CD8-positive, alpha-beta memory T cell (primary cell): ENCODE measurements at regions not wholly inside any gene's neighbourhood (a gene's known extent, or its start where the extent isn't known, plus 50 kb on each side); places are given as distances from the start of the nearest gene placed in this dataset.
A peak's percentile ranks its signal among the peaks of the same experiment; 100 is the strongest.

Source experiments
- CTCF ChIA-PET: fragments of 350-600 bp; sonication (Branson Sonifier 250); formaldehyde crosslinking; loops from one replicate; lab custom pipeline; 2021; ENCODE audit warnings: antibody characterized with exemption; lab: Charles Lee
- POLR2A ChIA-PET: fragments of 350-600 bp; sonication (Branson Sonifier 250); formaldehyde crosslinking; loops from one replicate; lab custom pipeline; 2021; ENCODE audit warnings: antibody characterized with exemption; lab: Charles Lee
- DNase-seq, 5 donors: peaks; one replicate each; pipeline versions ENCODE4 v3.0.0 to v3.0.0-alpha.2; 2020 to 2022; ENCODE audit warnings: mixed read lengths in 1 of 5
- H3K27ac ChIP-seq: one replicate; pipeline ENCODE4 v1.7.0; 2013; ENCODE audit warnings: low read depth, mild to moderate bottlenecking, low read length, moderate library complexity
- H3K27me3 ChIP-seq: 2 replicates; pipeline ENCODE4 v1.7.0; 2013; ENCODE audit warnings: low read length, mild to moderate bottlenecking; ENCODE audit not compliant: insufficient read depth, poor library complexity, severe bottlenecking
- H3K36me3 ChIP-seq: 2 replicates; pipeline ENCODE4 v1.7.0; 2013; ENCODE audit warnings: mild to moderate bottlenecking, low read length, moderate library complexity; ENCODE audit not compliant: insufficient read depth
- H3K4me1 ChIP-seq: 2 replicates; pipeline ENCODE4 v1.7.0; 2013; ENCODE audit warnings: mild to moderate bottlenecking, low read length, moderate library complexity; ENCODE audit not compliant: insufficient read depth
- H3K4me3 ChIP-seq: 2 replicates; pipeline ENCODE4 v1.7.0; 2013; ENCODE audit warnings: mild to moderate bottlenecking, low read length
- H3K9me3 ChIP-seq: 2 replicates; pipeline ENCODE4 v1.7.0; 2013; ENCODE audit warnings: mild to moderate bottlenecking, low read length
- H3K27ac Mint-ChIP-seq, 8 donors: one replicate each; pipeline ENCODE4 v1.8.0; 2020 to 2021; ENCODE audit warnings: mixed read lengths in 8 of 8, mild to moderate bottlenecking in 6 of 8, inconsistent platforms in 3 of 8, moderate library complexity in 3 of 8
- H3K27me3 Mint-ChIP-seq, 2 donors: one replicate each; pipeline ENCODE4 v1.8.0; 2020 to 2021; ENCODE audit warnings: mixed read lengths in 2 of 2, mild to moderate bottlenecking in 1 of 2, moderate library complexity in 1 of 2
- H3K36me3 Mint-ChIP-seq, 3 donors: one replicate each; pipeline ENCODE4 v1.8.0; 2020 to 2021; ENCODE audit warnings: mixed read lengths in 3 of 3, inconsistent platforms in 1 of 3, mild to moderate bottlenecking in 1 of 3
- H3K4me1 Mint-ChIP-seq, 3 donors: one replicate each; pipeline ENCODE4 v1.8.0; 2020 to 2021; ENCODE audit warnings: mixed read lengths in 3 of 3, inconsistent platforms in 1 of 3, mild to moderate bottlenecking in 1 of 3
- H3K4me3 Mint-ChIP-seq, 7 donors: one replicate each; pipeline ENCODE4 v1.8.0; 2020 to 2021; ENCODE audit warnings: mixed read lengths in 7 of 7, mild to moderate bottlenecking in 6 of 7, moderate library complexity in 4 of 7, inconsistent platforms in 2 of 7
- H3K9me3 Mint-ChIP-seq, 5 donors: one replicate each; pipeline ENCODE4 v1.8.0; 2020 to 2022; ENCODE audit warnings: mixed read lengths in 5 of 5, mild to moderate bottlenecking in 3 of 5, moderate library complexity in 2 of 5, inconsistent platforms in 1 of 5

DNA sequence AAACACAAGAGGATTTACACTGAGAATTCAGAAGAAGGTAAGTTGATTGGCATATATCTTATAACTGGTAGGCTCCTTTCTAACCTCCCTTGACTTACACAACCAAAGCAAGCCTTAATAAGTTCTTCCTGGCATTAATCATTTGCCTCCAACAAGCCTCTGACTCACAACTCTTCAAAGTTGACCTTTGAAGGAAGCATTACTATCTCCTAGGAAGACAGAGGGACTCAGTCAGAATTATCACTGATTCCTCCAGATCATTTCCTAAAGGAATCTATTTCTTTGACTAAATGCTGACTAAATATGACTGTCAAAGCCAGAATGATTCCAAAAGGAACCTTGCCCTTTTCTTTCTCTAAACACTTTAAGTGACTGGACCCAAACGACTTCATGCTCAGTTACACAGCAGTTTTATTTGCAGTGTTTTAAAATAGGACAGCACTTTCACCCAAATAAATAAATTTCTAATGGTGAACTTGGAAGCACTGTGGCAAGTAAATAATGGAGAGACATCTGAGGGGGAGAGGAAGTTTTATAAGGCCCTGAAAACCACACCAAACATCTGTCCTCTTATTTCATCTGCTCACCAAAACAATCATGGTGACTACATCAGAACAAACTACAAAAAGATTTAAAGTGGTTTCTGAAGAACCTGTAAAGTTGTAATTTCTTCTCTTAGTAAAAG, 128.2 kb downstream of the KLHL28 start:
- no peak overlapping the region for H3K4me3 Mint-ChIP-seq
- Histone ChIP-seq H3K36me3 (no peaks in the 10 kb centered on the region), H3K4me1 (no peaks in the 10 kb centered on the region), H3K4me3 (no peak overlapping the region), H3K27me3 (no peaks in the 10 kb centered on the region), H3K27ac (no peak overlapping the region), H3K9me3 (no peaks in the 10 kb centered on the region)
- DNase-seq, result no peak
- H3K9me3 Mint-ChIP-seq, result no peaks in the 10 kb centered on the region
- no peaks in the 10 kb centered on the region for H3K36me3 Mint-ChIP-seq
- ChIA-PET CTCF (no interaction called here), POLR2A (no interaction called here)
- no peaks in the 10 kb centered on the region for H3K4me1 Mint-ChIP-seq
- H3K27me3 Mint-ChIP-seq, result peaks cover 0 to 4% of the 10 kb centered on the region in 2 donors
- H3K27ac Mint-ChIP-seq, result no peak overlapping the region

DNA sequence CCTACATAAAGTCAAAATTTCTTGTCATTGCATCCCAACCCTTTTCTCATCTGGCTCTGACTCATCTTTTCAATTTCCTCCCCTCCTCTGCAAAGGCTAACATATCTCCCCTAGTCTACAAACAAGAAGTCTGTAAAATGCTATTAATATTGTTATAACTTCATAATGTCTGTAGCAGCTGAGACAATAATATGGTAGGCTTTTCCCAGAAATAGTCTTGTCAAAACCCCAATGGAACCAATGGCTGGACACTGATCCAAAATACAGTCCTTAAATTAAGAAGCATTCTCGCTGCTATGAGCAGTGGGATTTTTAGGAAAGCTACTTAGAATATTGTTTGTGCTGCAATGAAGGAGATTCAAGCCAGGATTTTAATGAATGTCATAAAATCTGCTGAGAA, 131.4 kb downstream of the KLHL28 start:
- POLR2A ChIA-PET, result no interaction called here
- H3K4me3 ChIP-seq, result no peak overlapping the region
- CTCF ChIA-PET, result interaction anchor here (1.9 kb wide), 1 partner anchor 16 kb away, joined by 6 read pairs; no protein-coding TSS in a partner anchor
- DNase-seq, result no peak
- peak overlapping the region in 1 of 8 donors; percentile 6 for H3K27ac Mint-ChIP-seq
- no peak overlapping the region for H3K27ac ChIP-seq
- H3K36me3 Mint-ChIP-seq, result no peaks in the 10 kb centered on the region
- no peaks in the 10 kb centered on the region for H3K36me3 ChIP-seq
- H3K27me3 ChIP-seq, result no peaks in the 10 kb centered on the region
- no peaks in the 10 kb centered on the region for H3K4me1 Mint-ChIP-seq
- no peaks in the 10 kb centered on the region for H3K4me1 ChIP-seq
- H3K4me3 Mint-ChIP-seq, result no peak overlapping the region
- H3K9me3 Mint-ChIP-seq, result peaks cover 0 to 2% (median 0%) of the 10 kb centered on the region in 5 donors
- peaks cover 0 to 4% of the 10 kb centered on the region in 2 donors for H3K27me3 Mint-ChIP-seq
- no peaks in the 10 kb centered on the region for H3K9me3 ChIP-seq

DNA sequence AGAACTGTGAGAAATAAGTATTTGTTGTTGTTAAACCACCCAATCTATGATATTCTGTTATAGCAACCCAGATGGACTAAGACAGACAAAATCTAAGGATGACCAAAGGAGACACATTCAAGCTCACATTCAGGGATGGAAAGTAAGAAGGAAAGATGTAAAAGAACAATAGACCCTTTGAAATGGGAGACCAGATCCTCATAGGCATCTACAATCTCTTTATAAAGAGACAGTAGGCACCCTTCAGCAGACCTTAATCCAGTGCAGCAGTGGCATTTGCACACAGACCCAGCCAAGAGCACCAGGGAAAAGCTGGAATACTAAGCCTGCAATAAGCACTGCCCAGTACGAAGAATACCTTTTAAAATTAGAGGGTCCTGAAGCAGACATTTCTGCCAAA, 132.7 kb downstream of the KLHL28 start:
- no peaks in the 10 kb centered on the region for H3K36me3 ChIP-seq
- POLR2A ChIA-PET, result no interaction called here

DNA sequence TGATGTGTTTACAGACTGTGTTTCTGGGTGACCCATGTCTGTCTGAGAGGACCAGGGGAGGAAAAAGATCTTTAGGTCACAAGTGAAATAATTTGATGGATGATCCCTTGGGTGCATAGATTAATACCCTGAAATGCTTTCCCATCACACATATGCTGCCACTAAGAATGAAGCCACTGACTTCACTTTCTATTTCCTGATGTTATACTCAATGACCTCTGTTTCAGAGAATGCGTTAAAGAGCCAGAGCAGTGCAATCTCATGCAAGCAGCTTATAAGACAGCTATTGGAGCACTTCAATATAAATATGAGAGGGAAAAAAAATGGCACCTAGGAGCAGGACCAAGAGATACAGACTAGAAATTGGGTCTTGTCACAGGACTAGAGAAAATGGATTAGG, 133.7 kb downstream of the KLHL28 start:
- no peaks in the 10 kb centered on the region for H3K27me3 ChIP-seq
- CTCF ChIA-PET, result no interaction called here

More for the DNA sequence above, 132.7 kb downstream of the KLHL28 start:
- CTCF ChIA-PET, result interaction anchor here (1.2 to 1.9 kb wide), 2 partner anchors 15 to 18 kb away, joined by 3 to 6 read pairs; no protein-coding TSS in a partner anchor
- Histone ChIP-seq H3K9me3 (no peaks in the 10 kb centered on the region), H3K4me3 (no peak overlapping the region), H3K27ac (no peak overlapping the region), H3K4me1 (no peaks in the 10 kb centered on the region), H3K27me3 (no peaks in the 10 kb centered on the region)
- H3K9me3 Mint-ChIP-seq, result peaks cover 0 to 2% (median 0%) of the 10 kb centered on the region in 5 donors
- H3K4me1 Mint-ChIP-seq, result no peaks in the 10 kb centered on the region
- H3K36me3 Mint-ChIP-seq, result no peaks in the 10 kb centered on the region
- no peak overlapping the region for H3K4me3 Mint-ChIP-seq
- H3K27me3 Mint-ChIP-seq, result peaks cover 0 to 4% of the 10 kb centered on the region in 2 donors
- no peak overlapping the region for H3K27ac Mint-ChIP-seq
- DNase-seq, result no peak

DNA sequence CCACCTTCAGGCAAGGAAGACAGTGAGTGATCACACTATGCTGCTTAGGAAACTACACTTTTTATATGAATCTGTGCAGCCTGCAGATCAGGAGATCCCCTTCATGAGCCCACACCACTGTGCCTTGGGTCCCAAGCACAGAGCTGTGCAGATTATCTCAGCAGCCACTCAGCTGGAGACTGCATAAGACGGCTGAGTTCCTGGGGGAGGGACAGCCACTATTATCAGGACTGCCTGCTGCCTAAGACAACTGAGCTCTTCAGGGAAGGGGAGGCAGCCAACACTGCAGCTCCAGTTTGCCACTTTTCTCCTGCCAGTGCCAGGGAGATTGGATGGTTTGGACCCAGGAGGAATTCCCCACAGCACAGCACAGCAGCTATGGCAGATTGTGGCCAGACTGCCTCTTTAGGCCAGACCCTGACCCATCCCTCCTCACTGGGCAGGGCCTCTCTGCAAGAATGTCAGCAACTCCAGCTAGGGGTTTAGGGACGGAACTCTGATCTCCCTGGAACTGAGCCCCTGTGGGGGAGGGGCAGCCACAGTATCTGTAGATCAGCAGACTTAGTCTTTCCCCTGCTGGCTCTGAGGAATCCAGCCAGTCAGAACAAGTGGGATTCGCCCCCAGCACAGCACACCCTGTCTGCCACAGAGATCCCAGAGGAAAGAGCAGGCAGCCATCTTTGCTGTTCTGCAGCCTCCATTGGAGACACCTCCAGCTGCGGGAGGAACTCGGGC, 141.3 kb downstream of the KLHL28 start:
- Histone ChIP-seq H3K4me3 (no peak overlapping the region), H3K9me3 (no peaks in the 10 kb centered on the region), H3K27ac (no peak overlapping the region), H3K27me3 (no peaks in the 10 kb centered on the region), H3K36me3 (no peaks in the 10 kb centered on the region), H3K4me1 (no peaks in the 10 kb centered on the region)
- ChIA-PET POLR2A (no interaction called here), CTCF (no interaction called here)
- Mint-ChIP-seq H3K27ac (no peak overlapping the region), H3K27me3 (peaks cover 10 to 34% of the 10 kb centered on the region in 2 donors), H3K36me3 (no peaks in the 10 kb centered on the region), H3K4me1 (no peaks in the 10 kb centered on the region), H3K9me3 (peaks cover 0 to 8% (median 0%) of the 10 kb centered on the region in 5 donors), H3K4me3 (no peak overlapping the region)
- DNase-seq, result no peak

More for the DNA sequence above, 133.7 kb downstream of the KLHL28 start:
- DNase-seq, result no peak
- Mint-ChIP-seq H3K36me3 (no peaks in the 10 kb centered on the region), H3K27ac (no peak overlapping the region), H3K4me1 (no peaks in the 10 kb centered on the region), H3K27me3 (peaks cover 0 to 10% of the 10 kb centered on the region in 2 donors), H3K9me3 (peaks cover 0 to 2% (median 0%) of the 10 kb centered on the region in 5 donors), H3K4me3 (no peak overlapping the region)
- H3K27ac ChIP-seq, result no peak overlapping the region
- no peaks in the 10 kb centered on the region for H3K9me3 ChIP-seq
- H3K36me3 ChIP-seq, result no peaks in the 10 kb centered on the region
- H3K4me1 ChIP-seq, result no peaks in the 10 kb centered on the region
- H3K4me3 ChIP-seq, result no peak overlapping the region
- POLR2A ChIA-PET, result no interaction called here

DNA sequence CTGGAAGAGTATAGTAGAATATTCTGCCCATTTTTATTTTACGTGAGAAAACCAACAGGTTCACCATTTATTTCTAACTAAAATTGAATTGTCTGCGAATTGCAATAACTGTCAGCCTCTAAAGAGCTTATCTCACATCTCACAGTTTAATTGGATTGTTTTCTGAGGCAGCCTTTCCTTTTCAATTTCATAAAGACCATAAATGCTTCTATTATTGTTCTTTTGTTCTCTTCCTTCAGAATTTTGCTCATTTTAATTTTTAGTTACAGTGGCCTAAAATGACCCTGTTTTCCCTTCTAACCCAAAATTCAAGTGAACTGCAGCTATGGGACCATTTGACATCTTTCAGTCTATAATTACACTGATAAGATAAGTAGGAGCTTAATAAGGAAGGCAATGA, 147.6 kb downstream of the KLHL28 start:
- no peak for DNase-seq
- H3K4me1 Mint-ChIP-seq, result no peaks in the 10 kb centered on the region
- Histone ChIP-seq H3K36me3 (no peaks in the 10 kb centered on the region), H3K4me3 (no peak overlapping the region), H3K27me3 (no peaks in the 10 kb centered on the region), H3K9me3 (no peaks in the 10 kb centered on the region), H3K4me1 (no peaks in the 10 kb centered on the region), H3K27ac (no peak overlapping the region)
- no peak overlapping the region for H3K4me3 Mint-ChIP-seq
- no peaks in the 10 kb centered on the region for H3K36me3 Mint-ChIP-seq
- no peaks in the 10 kb centered on the region for H3K9me3 Mint-ChIP-seq
- H3K27ac Mint-ChIP-seq, result no peak overlapping the region
- CTCF ChIA-PET, result interaction anchor here (0.8 kb wide), 1 partner anchor 15 kb away, joined by 3 read pairs; no protein-coding TSS in a partner anchor
- peaks cover 6 to 39% of the 10 kb centered on the region in 2 donors for H3K27me3 Mint-ChIP-seq
- POLR2A ChIA-PET, result no interaction called here

DNA sequence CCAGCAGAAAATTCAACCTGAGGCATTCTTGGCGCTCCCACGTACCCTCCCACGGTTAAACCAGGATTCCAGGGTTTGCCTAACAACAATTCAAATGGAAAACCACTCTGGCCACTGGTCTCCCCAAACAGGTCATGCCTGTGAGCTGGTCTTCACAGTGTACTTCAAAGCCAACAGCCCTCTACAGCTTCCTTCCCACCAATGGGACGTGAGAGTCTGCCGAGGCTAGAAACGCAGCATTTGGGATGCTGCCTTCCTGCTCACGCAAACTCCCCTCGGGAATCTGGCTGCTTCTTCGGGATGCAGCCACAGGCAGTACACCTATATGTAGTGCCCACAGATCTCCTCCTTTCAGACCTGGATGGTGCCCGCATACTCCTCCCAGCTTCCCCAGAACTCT, 149.1 kb downstream of the KLHL28 start:
- H3K4me1 ChIP-seq, result no peaks in the 10 kb centered on the region
- no peak overlapping the region for H3K27ac ChIP-seq
- no peak overlapping the region for H3K4me3 Mint-ChIP-seq
- no peaks in the 10 kb centered on the region for H3K27me3 ChIP-seq
- no peaks in the 10 kb centered on the region for H3K9me3 ChIP-seq
- CTCF ChIA-PET, result no interaction called here
- no peaks in the 10 kb centered on the region for H3K4me1 Mint-ChIP-seq
- H3K27me3 Mint-ChIP-seq, result peaks cover 6 to 30% of the 10 kb centered on the region in 2 donors
- H3K27ac Mint-ChIP-seq, result no peak overlapping the region
- H3K9me3 Mint-ChIP-seq, result no peaks in the 10 kb centered on the region
- H3K4me3 ChIP-seq, result no peak overlapping the region
- POLR2A ChIA-PET, result no interaction called here
- no peaks in the 10 kb centered on the region for H3K36me3 ChIP-seq
- no peaks in the 10 kb centered on the region for H3K36me3 Mint-ChIP-seq
- no peak for DNase-seq

DNA sequence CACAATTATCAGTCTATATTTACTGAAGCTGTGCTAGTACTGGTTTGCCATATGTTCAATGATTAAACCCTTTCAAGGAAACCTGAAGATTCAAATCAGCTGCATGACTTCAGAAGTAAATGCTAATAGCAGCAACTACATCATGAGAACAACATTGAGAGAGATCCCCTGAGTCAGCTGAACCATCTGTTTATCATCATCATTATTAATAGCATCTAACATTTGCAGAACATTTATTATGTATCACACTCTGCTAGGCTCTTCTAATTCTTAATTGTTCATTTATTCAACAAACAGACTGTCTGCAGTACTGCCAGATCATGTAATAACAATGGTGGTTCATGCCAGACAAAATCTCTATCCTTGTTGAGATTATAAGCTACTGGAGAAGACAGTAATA, 157.4 kb downstream of the KLHL28 start:
- Histone ChIP-seq H3K27me3 (no peaks in the 10 kb centered on the region), H3K4me1 (no peaks in the 10 kb centered on the region), H3K4me3 (no peak overlapping the region), H3K9me3 (no peaks in the 10 kb centered on the region), H3K36me3 (no peaks in the 10 kb centered on the region), H3K27ac (no peak overlapping the region)
- POLR2A ChIA-PET, result no interaction called here
- no peaks in the 10 kb centered on the region for H3K9me3 Mint-ChIP-seq
- no peak overlapping the region for H3K4me3 Mint-ChIP-seq
- peaks cover 2 to 15% of the 10 kb centered on the region in 2 donors for H3K27me3 Mint-ChIP-seq
- CTCF ChIA-PET, result no interaction called here
- DNase-seq, result no peak
- no peaks in the 10 kb centered on the region for H3K36me3 Mint-ChIP-seq
- no peaks in the 10 kb centered on the region for H3K4me1 Mint-ChIP-seq
- H3K27ac Mint-ChIP-seq, result no peak overlapping the region
